Nephron progenitor cell (in vitro differentiated cells): ENCODE measurements at regions not wholly inside any gene's neighbourhood (a gene's known extent, or its start where the extent isn't known, plus 50 kb on each side); places are given as distances from the start of the nearest gene placed in this dataset.

Experiments used
- DNase-seq: peaks from one replicate; pipeline ENCODE4 v3.0.0; 2021
- H3K27ac Mint-ChIP-seq: 2 replicates; pipeline ENCODE4 v1.8.0; 2021; ENCODE audit warnings: mild to moderate bottlenecking, moderate library complexity, mixed read lengths
- H3K27me3 Mint-ChIP-seq: 2 replicates; pipeline ENCODE4 v1.8.0; 2021; ENCODE audit warnings: mild to moderate bottlenecking, low read depth, mixed read lengths; ENCODE audit not compliant: poor library complexity
- H3K36me3 Mint-ChIP-seq: 2 replicates; pipeline ENCODE4 v1.8.0; 2021; ENCODE audit warnings: low read depth, mixed read lengths
- H3K4me1 Mint-ChIP-seq: 2 replicates; pipeline ENCODE4 v1.8.0; 2021; ENCODE audit warnings: mixed read lengths
- H3K4me3 Mint-ChIP-seq: 2 replicates; pipeline ENCODE4 v1.8.0; 2021; ENCODE audit warnings: mild to moderate bottlenecking, moderate library complexity, mixed read lengths
- H3K9me3 Mint-ChIP-seq: 2 replicates; pipeline ENCODE4 v1.8.0; 2021; ENCODE audit warnings: mild to moderate bottlenecking, moderate library complexity, mixed read lengths
- TF ChIP-seq, protein P1 (sequence below): fragments of 200-600 bp; sonication (generic); IDR thresholded peaks from 2 replicates; pipeline ENCODE4 v1.5.0; 2021; ENCODE audit warnings: antibody characterized with exemption

DNA sequence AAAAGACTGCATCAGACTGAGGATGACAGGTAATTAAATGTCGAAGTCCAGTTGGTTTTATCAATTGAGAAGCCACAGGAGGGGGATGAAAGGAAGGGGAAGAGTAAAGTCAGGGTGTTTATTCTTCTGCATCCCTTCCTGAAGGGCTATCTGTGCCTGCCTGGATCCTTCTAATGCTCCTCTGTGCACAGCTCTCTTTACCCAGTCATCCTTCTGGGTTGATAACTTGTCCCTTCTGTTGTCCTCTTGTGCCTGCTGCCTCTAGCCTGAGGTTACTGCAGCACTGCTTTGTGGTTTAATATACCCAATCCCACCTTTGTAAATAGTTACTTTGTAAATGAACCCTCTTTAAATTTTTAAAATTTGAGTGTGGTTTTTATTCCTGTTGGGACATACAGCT, 1127.3 kb downstream of the EPHA7 start:
- no peaks in the 10 kb centered on the region for H3K27me3 Mint-ChIP-seq
- no peak for DNase-seq

DNA sequence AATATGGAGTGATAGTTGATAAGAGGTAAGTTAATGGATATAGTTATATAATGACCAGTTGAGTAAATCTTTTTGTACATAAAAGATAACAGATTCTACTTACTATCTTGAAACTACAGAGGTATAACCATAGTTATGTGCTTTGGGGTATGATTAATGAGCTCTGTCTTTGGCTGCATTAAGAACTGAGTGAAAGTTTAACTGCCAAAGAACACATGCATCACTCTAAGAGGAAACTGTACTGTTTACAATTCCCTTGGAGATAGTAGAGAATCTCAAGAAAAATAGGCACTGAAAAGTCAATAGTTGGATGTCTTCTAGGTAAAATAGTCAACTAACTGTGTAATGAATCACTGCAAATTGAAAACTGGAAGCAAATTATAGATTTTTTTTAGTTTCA, 1129.5 kb downstream of the EPHA7 start:
- H3K9me3 Mint-ChIP-seq, result no peaks in the 10 kb centered on the region
- H3K36me3 Mint-ChIP-seq, result no peaks in the 10 kb centered on the region
- H3K4me3 Mint-ChIP-seq, result no peak overlapping the region
- no peak for DNase-seq
- TF ChIP-seq, protein P1, sequence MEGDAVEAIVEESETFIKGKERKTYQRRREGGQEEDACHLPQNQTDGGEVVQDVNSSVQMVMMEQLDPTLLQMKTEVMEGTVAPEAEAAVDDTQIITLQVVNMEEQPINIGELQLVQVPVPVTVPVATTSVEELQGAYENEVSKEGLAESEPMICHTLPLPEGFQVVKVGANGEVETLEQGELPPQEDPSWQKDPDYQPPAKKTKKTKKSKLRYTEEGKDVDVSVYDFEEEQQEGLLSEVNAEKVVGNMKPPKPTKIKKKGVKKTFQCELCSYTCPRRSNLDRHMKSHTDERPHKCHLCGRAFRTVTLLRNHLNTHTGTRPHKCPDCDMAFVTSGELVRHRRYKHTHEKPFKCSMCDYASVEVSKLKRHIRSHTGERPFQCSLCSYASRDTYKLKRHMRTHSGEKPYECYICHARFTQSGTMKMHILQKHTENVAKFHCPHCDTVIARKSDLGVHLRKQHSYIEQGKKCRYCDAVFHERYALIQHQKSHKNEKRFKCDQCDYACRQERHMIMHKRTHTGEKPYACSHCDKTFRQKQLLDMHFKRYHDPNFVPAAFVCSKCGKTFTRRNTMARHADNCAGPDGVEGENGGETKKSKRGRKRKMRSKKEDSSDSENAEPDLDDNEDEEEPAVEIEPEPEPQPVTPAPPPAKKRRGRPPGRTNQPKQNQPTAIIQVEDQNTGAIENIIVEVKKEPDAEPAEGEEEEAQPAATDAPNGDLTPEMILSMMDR, result no peak
- H3K27ac Mint-ChIP-seq, result no peak overlapping the region
- H3K27me3 Mint-ChIP-seq, result no peaks in the 10 kb centered on the region
- no peaks in the 10 kb centered on the region for H3K4me1 Mint-ChIP-seq

More for the DNA sequence above, 1127.3 kb downstream of the EPHA7 start:
- Mint-ChIP-seq H3K36me3 (no peaks in the 10 kb centered on the region), H3K4me1 (no peaks in the 10 kb centered on the region), H3K27ac (no peak overlapping the region), H3K4me3 (no peak overlapping the region), H3K9me3 (no peaks in the 10 kb centered on the region)
- TF ChIP-seq, protein P1, result no peak

DNA sequence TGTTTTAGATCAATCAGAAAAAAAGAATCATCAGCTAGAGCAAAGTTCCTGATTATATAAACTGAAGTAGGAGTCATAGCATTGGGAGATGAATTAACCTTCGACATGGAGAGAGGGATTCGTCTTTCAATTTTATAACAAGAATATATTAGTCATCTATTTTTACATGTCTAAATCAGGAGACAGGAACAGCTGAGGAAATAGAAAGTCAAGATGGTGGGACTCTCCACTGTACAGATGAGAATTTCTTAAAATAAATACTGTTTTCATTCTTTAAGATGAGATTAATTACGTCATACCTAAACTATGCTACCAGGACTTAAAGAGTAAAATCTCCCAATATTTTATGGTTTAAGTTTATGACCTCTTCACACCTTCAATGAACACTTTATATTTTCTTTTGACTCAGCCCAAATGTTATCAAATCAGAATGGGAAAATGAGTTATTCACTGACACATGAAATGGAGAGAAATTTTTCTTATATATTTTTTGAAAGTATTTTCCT, 1137.7 kb downstream of the EPHA7 start:
- TF ChIP-seq, protein P1, result no peak
- no peaks in the 10 kb centered on the region for H3K4me1 Mint-ChIP-seq
- H3K4me3 Mint-ChIP-seq, result no peak overlapping the region
- H3K36me3 Mint-ChIP-seq, result no peaks in the 10 kb centered on the region
- no peaks in the 10 kb centered on the region for H3K27me3 Mint-ChIP-seq
- H3K9me3 Mint-ChIP-seq, result no peaks in the 10 kb centered on the region
- DNase-seq, result no peak
- no peak overlapping the region for H3K27ac Mint-ChIP-seq

DNA sequence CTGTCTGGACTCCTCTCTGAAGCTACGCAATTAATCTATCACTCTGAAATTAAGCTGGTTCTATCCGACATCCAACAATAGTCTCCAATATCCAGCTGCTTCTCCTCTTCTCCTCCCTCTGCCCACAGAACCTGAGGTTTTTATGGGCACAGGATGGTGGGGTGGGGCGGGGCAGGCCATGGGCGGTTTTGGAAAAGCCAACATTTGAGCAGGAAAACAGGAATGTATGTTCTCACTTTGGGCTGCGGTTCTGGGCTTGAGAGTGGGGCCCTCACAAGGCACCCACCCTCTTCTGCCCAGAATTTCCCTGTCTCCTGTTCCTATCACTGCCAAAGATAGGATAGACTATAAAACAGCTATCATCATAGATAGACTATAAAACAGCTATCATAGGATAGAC, 1144.2 kb downstream of the EPHA7 start:
- H3K4me1 Mint-ChIP-seq, result peaks cover 4% of the 10 kb centered on the region
- TF ChIP-seq, protein P1, result no peak
- H3K27me3 Mint-ChIP-seq, result no peaks in the 10 kb centered on the region
- no peaks in the 10 kb centered on the region for H3K36me3 Mint-ChIP-seq
- no peak overlapping the region for H3K4me3 Mint-ChIP-seq
- H3K9me3 Mint-ChIP-seq, result no peaks in the 10 kb centered on the region
- no peak overlapping the region for H3K27ac Mint-ChIP-seq
- DNase-seq, result no peak

DNA sequence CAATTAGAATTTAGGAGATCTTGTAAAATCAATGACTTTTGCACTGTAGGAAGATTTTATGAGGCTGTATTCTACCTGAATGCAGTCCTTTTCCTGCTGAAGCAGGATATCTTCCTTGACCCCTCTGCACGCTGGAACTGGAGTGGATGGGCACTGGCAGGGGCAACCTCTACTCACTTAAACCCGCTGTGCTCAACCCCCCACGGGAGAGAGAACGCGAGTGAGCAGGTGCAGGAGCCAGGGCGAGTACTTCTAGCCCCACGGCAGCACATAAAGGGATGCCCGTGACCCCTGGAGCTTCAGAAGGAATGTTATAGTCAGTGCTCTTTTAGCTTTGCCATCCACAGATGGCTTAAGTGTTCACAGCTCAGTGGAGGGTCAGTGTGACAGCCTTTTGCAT, 1144.8 kb downstream of the EPHA7 start:
- H3K36me3 Mint-ChIP-seq, result no peaks in the 10 kb centered on the region
- DNase-seq, result no peak
- peaks cover 4% of the 10 kb centered on the region for H3K4me1 Mint-ChIP-seq
- H3K4me3 Mint-ChIP-seq, result no peak overlapping the region
- no peak overlapping the region for H3K27ac Mint-ChIP-seq
- no peaks in the 10 kb centered on the region for H3K27me3 Mint-ChIP-seq
- H3K9me3 Mint-ChIP-seq, result no peaks in the 10 kb centered on the region
- TF ChIP-seq, protein P1, result no peak

DNA sequence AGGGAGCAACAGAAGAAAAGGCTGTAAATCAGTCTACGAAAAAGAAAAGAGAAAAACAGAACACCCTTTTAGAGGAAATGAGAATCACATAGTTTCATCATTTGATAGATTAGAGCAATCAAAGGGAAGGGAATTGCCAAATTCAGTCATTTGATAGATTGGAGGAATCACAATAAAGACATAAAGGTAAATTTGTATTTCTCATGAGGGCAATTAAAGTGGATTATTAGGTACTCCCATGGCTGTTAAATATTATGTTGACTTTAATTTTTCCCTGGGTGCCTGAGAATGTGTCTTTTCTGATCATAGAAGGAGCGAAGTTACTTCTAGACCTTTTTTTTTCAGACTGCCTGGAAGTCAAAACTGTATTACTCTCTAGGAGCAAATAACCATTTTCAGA, 1145.7 kb downstream of the EPHA7 start:
- H3K4me1 Mint-ChIP-seq, result peaks cover 4% of the 10 kb centered on the region
- no peaks in the 10 kb centered on the region for H3K36me3 Mint-ChIP-seq
- TF ChIP-seq, protein P1, result no peak
- H3K9me3 Mint-ChIP-seq, result no peaks in the 10 kb centered on the region
- no peak for DNase-seq
- no peak overlapping the region for H3K4me3 Mint-ChIP-seq
- H3K27me3 Mint-ChIP-seq, result no peaks in the 10 kb centered on the region
- no peak overlapping the region for H3K27ac Mint-ChIP-seq
